ENCODE measurements at regions not wholly inside any gene's neighbourhood (a gene's known extent, or its start where the extent isn't known, plus 50 kb on each side); places are given as distances from the start of the nearest gene placed in this dataset.

GRCh38 chr19:30807278-30807677, 435.1 kb downstream of the ZNF536 start:
- H4K20me1 ChIP-seq (ENCODE audit: insufficient read depth) = no peaks in the 10 kb centered on the region
- no peak overlapping the region for H3K9ac ChIP-seq (ENCODE audit: low read length)
- no peak for TF ChIP-seq TAF1 (IDR thresholded peaks at IDR 0.05; ENCODE audit: low read depth)
- TF ChIP-seq RAD21 (conservative IDR thresholded peaks at IDR 0.05) = no peak
- TF ChIP-seq POLR2AphosphoS5 (IDR thresholded peaks at IDR 0.05) = no peak
- TF ChIP-seq REST (IDR thresholded peaks at IDR 0.05; ENCODE audit: borderline replicate concordance) = no peak
- no peak for TF ChIP-seq SMC3 (conservative IDR thresholded peaks at IDR 0.05; ENCODE audit: poor library complexity)
- no peak for TF ChIP-seq EZH2 (IDR thresholded peaks at IDR 0.05; ENCODE audit: borderline replicate concordance, insufficient read depth, low read length, poor library complexity, severe bottlenecking)
- TF ChIP-seq, protein P1, sequence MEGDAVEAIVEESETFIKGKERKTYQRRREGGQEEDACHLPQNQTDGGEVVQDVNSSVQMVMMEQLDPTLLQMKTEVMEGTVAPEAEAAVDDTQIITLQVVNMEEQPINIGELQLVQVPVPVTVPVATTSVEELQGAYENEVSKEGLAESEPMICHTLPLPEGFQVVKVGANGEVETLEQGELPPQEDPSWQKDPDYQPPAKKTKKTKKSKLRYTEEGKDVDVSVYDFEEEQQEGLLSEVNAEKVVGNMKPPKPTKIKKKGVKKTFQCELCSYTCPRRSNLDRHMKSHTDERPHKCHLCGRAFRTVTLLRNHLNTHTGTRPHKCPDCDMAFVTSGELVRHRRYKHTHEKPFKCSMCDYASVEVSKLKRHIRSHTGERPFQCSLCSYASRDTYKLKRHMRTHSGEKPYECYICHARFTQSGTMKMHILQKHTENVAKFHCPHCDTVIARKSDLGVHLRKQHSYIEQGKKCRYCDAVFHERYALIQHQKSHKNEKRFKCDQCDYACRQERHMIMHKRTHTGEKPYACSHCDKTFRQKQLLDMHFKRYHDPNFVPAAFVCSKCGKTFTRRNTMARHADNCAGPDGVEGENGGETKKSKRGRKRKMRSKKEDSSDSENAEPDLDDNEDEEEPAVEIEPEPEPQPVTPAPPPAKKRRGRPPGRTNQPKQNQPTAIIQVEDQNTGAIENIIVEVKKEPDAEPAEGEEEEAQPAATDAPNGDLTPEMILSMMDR (IDR thresholded peaks at IDR 0.05; ENCODE audit: poor library complexity, severe bottlenecking) = no peak
- TF ChIP-seq EP300 (conservative IDR thresholded peaks at IDR 0.05; ENCODE audit: poor library complexity, severe bottlenecking) = no peak
- TF ChIP-seq MXI1 (conservative IDR thresholded peaks at IDR 0.05; ENCODE audit: poor library complexity, severe bottlenecking) = no peak
- no peaks in the 10 kb centered on the region for H3K27me3 ChIP-seq (ENCODE audit: insufficient read depth, low read depth, low read length)
- no peaks in the 10 kb centered on the region for H3F3A ChIP-seq (ENCODE audit: insufficient read depth, low read length, poor library complexity, severe bottlenecking)
- no peaks in the 10 kb centered on the region for H3K79me2 ChIP-seq (replicated peaks; ENCODE audit: insufficient read depth, low read length)
- no peaks in the 10 kb centered on the region for H3K9me3 ChIP-seq (ENCODE audit: low read length)
- no peak overlapping the region for H3K4me2 ChIP-seq (ENCODE audit: low read length)
- H3K4me3 ChIP-seq (ENCODE audit: low read length) = no peak overlapping the region
- H3K36me3 ChIP-seq (ENCODE audit: insufficient read depth, low read length) = no peaks in the 10 kb centered on the region
- H2AFZ ChIP-seq (ENCODE audit: low read depth, low read length) = no peak overlapping the region
- no peak overlapping the region for H3K27ac ChIP-seq (ENCODE audit: low read length)
- H3K9me2 ChIP-seq (ENCODE audit: insufficient read depth, low read length) = no peaks in the 10 kb centered on the region

- no peaks in the 10 kb centered on the region for H3K9me3 ChIP-seq (ENCODE audit: low read length)
- H3K79me2 ChIP-seq (replicated peaks; ENCODE audit: insufficient read depth, low read length) = no peaks in the 10 kb centered on the region
- H3K27me3 ChIP-seq (ENCODE audit: insufficient read depth, low read depth, low read length) = no peaks in the 10 kb centered on the region
- TF ChIP-seq EP300 (conservative IDR thresholded peaks at IDR 0.05; ENCODE audit: poor library complexity, severe bottlenecking) (no peak), POLR2AphosphoS5 (IDR thresholded peaks at IDR 0.05) (no peak), RAD21 (conservative IDR thresholded peaks at IDR 0.05) (no peak), MXI1 (conservative IDR thresholded peaks at IDR 0.05; ENCODE audit: poor library complexity, severe bottlenecking) (no peak), SMC3 (conservative IDR thresholded peaks at IDR 0.05; ENCODE audit: poor library complexity) (no peak), TAF1 (IDR thresholded peaks at IDR 0.05; ENCODE audit: low read depth) (no peak), EZH2 (IDR thresholded peaks at IDR 0.05; ENCODE audit: borderline replicate concordance, insufficient read depth, low read length, poor library complexity, severe bottlenecking) (no peak), REST (IDR thresholded peaks at IDR 0.05; ENCODE audit: borderline replicate concordance) (no peak)
- TF ChIP-seq, protein P1 (IDR thresholded peaks at IDR 0.05; ENCODE audit: poor library complexity, severe bottlenecking) = no peak
- no peak overlapping the region for H3K27ac ChIP-seq (ENCODE audit: low read length)
- H3K4me3 ChIP-seq (ENCODE audit: low read length) = no peak overlapping the region
- no peaks in the 10 kb centered on the region for H4K20me1 ChIP-seq (ENCODE audit: insufficient read depth)
- H3K36me3 ChIP-seq (ENCODE audit: insufficient read depth, low read length) = no peaks in the 10 kb centered on the region
- H3K9me2 ChIP-seq (ENCODE audit: insufficient read depth, low read length) = no peaks in the 10 kb centered on the region
- no peak overlapping the region for H3K9ac ChIP-seq (ENCODE audit: low read length)
- H3K4me2 ChIP-seq (ENCODE audit: low read length) = no peak overlapping the region
- H3F3A ChIP-seq (ENCODE audit: insufficient read depth, low read length, poor library complexity, severe bottlenecking) = no peaks in the 10 kb centered on the region
- no peak overlapping the region for H2AFZ ChIP-seq (ENCODE audit: low read depth, low read length)
Observed at GRCh38 chr19:30806311-30806710, 434.1 kb downstream of the ZNF536 start.

All from neural cell (in vitro differentiated cells).